Upper lobe of left lung (tissue), 4 donors: ENCODE measurements at regions not wholly inside any gene's neighbourhood (a gene's known extent, or its start where the extent isn't known, plus 50 kb on each side); places are given as distances from the start of the nearest gene placed in this dataset.

Experiments
- CTCF ChIP-seq, 6 experiments: fragments of 450-650 bp in 4 of 6; fragments of 200-600 bp in 2 of 6; sonication (generic) in 2 of 6; IDR thresholded peaks; one replicate each; pipeline ENCODE4 v1.5.1; 2016 to 2019; ENCODE audit warnings: antibody characterized with exemption in 6 of 6
- EP300 ChIP-seq, 4 donors: sonication (generic); formaldehyde crosslinking; IDR thresholded peaks; one replicate each; pipeline ENCODE4 v1.5.1; 2017; ENCODE audit warnings: antibody characterized with exemption in 4 of 4, control low read depth in 2 of 4
- POLR2A ChIP-seq, 4 donors: fragments of 450-650 bp; IDR thresholded peaks; one replicate each; pipeline ENCODE4 v1.5.1; 2016 to 2017; ENCODE audit warnings: antibody characterized with exemption in 4 of 4, mild to moderate bottlenecking in 2 of 4

- TF ChIP-seq POLR2A (IDR thresholded peaks at IDR 0.05) (no peak), CTCF (IDR thresholded peaks at IDR 0.05) (no peak), EP300 (IDR thresholded peaks at IDR 0.05) (no peak)
Measured at GRCh38 chr6:43871284-43871683, 101.3 kb downstream of the VEGFA start.
